ENCODE measurements at regions not wholly inside any gene's neighbourhood (a gene's known extent, or its start where the extent isn't known, plus 50 kb on each side); places are given as distances from the start of the nearest gene placed in this dataset.

GRCh38 chr6:66065313-66065712, 358.3 kb upstream of the EYS start:
- CTCF ChIA-PET, result no interaction called here
- POLR2A ChIA-PET, result no interaction called here
- no peak for TF ChIP-seq CTCF (IDR thresholded peaks at IDR 0.05; ENCODE audit: insufficient read depth, low read depth, low read length)

GRCh38 chr6:66057034-66057433, 350.0 kb upstream of the EYS start:
- DNase-seq (ENCODE audit: low read depth), result no peak
- TF ChIP-seq CTCF (IDR thresholded peaks at IDR 0.05; ENCODE audit: insufficient read depth, low read depth, low read length), result no peak
- H3K4me3 ChIP-seq (ENCODE audit: low read depth, low read length), result no peak overlapping the region
- H3K36me3 ChIP-seq (ENCODE audit: control insufficient read depth, insufficient read depth, low read length), result no peaks in the 10 kb centered on the region
- H3K27me3 ChIP-seq (ENCODE audit: control insufficient read depth, insufficient read depth, low read length), result no peaks in the 10 kb centered on the region
- ChIA-PET POLR2A (no interaction called here), CTCF (no interaction called here)

More at GRCh38 chr6:66065313-66065712, 358.3 kb upstream of the EYS start:
- no peak for DNase-seq (ENCODE audit: low read depth)
- Histone ChIP-seq H3K36me3 (ENCODE audit: control insufficient read depth, insufficient read depth, low read length) (no peaks in the 10 kb centered on the region), H3K4me3 (ENCODE audit: low read depth, low read length) (no peak overlapping the region), H3K27me3 (ENCODE audit: control insufficient read depth, insufficient read depth, low read length) (no peaks in the 10 kb centered on the region)

- ChIA-PET CTCF (no interaction called here), POLR2A (no interaction called here)
- no peaks in the 10 kb centered on the region for H3K27me3 ChIP-seq (ENCODE audit: control insufficient read depth, insufficient read depth, low read length)
- no peaks in the 10 kb centered on the region for H3K36me3 ChIP-seq (ENCODE audit: control insufficient read depth, insufficient read depth, low read length)
- TF ChIP-seq CTCF (IDR thresholded peaks at IDR 0.05; ENCODE audit: insufficient read depth, low read depth, low read length), result no peak
- DNase-seq (ENCODE audit: low read depth), result no peak
- H3K4me3 ChIP-seq (ENCODE audit: low read depth, low read length), result no peak overlapping the region
Measured at GRCh38 chr6:66054967-66055366, 347.9 kb upstream of the EYS start.

GRCh38 chr6:66051812-66052211, 344.8 kb upstream of the EYS start:
- H3K27me3 ChIP-seq (ENCODE audit: control insufficient read depth, insufficient read depth, low read length), result no peaks in the 10 kb centered on the region
- DNase-seq (ENCODE audit: low read depth), result no peak
- no peaks in the 10 kb centered on the region for H3K36me3 ChIP-seq (ENCODE audit: control insufficient read depth, insufficient read depth, low read length)
- TF ChIP-seq CTCF (IDR thresholded peaks at IDR 0.05; ENCODE audit: insufficient read depth, low read depth, low read length), result no peak
- CTCF ChIA-PET, result no interaction called here
- POLR2A ChIA-PET, result no interaction called here
- H3K4me3 ChIP-seq (ENCODE audit: low read depth, low read length), result no peak overlapping the region

GRCh38 chr6:66048684-66049474, 341.9 kb upstream of the EYS start:
- ChIA-PET CTCF (no interaction called here), POLR2A (no interaction called here)
- DNase-seq (ENCODE audit: low read depth), result no peak
- Histone ChIP-seq H3K27me3 (ENCODE audit: control insufficient read depth, insufficient read depth, low read length) (no peaks in the 10 kb centered on the region), H3K4me3 (ENCODE audit: low read depth, low read length) (no peak overlapping the region), H3K36me3 (ENCODE audit: control insufficient read depth, insufficient read depth, low read length) (no peaks in the 10 kb centered on the region)
- no peak for TF ChIP-seq CTCF (IDR thresholded peaks at IDR 0.05; ENCODE audit: insufficient read depth, low read depth, low read length)
